PC-3 (cell line): ENCODE measurements at regions not wholly inside any gene's neighbourhood (a gene's known extent, or its start where the extent isn't known, plus 50 kb on each side); places are given as distances from the start of the nearest gene placed in this dataset.

Experiments used
- ATAC-seq: fragments of 200-7000 bp; cut with Tn5 transposase; 2 replicates; pipeline ENCODE4 v1.9.1; 2020; ENCODE audit warnings: mild to moderate bottlenecking, moderate library complexity
- BruUV-seq: library from RNA; stranded (reverse); fragments of 400-500 nt; replicated peaks from 2 replicates; lab custom pipeline; 2021; lab: Mats Ljungman, UMichigan
- CTCF ChIA-PET: fragments of 300-600 bp; sonication (Branson Sonifier 250); formaldehyde crosslinking; loops from one replicate; lab custom pipeline; 2022; ENCODE audit warnings: antibody characterized with exemption; lab: Charles Lee
- POLR2A ChIA-PET: fragments of 300-600 bp; sonication (Branson Sonifier 250); formaldehyde crosslinking; loops from one replicate; lab custom pipeline; 2022; ENCODE audit warnings: antibody characterized with exemption; ENCODE audit not compliant: unreplicated experiment; lab: Charles Lee
- DNase-seq: peaks from one replicate; pipeline ENCODE4 v3.0.0-alpha.2; 2015
- H2AFZ ChIP-seq: fragments of 300-600 bp; sonication (generic); 2 replicates; pipeline ENCODE4 v1.6.0; 2016; ENCODE audit warnings: antibody characterized with exemption, low read length
- H3F3A ChIP-seq: fragments of 300-600 bp; sonication (generic); one replicate; pipeline ENCODE4 v1.6.0; 2017; ENCODE audit warnings: antibody characterized with exemption, low read length, control low read depth, mild to moderate bottlenecking; ENCODE audit not compliant: unreplicated experiment
- H3K27ac ChIP-seq: fragments of 300-600 bp; sonication (generic); 2 replicates; pipeline ENCODE4 v1.5.1; 2016; ENCODE audit warnings: mild to moderate bottlenecking, low read length
- H3K27me3 ChIP-seq: fragments of 300-600 bp; sonication (generic); 2 replicates; pipeline ENCODE4 v1.6.1; 2016; ENCODE audit warnings: low read length, mixed read lengths
- H3K36me3 ChIP-seq: fragments of 300-600 bp; sonication (generic); 2 replicates; pipeline ENCODE4 v1.6.1; 2016; ENCODE audit warnings: low read depth, mixed run types, low read length, mixed read lengths
- H3K4me1 ChIP-seq: fragments of 300-600 bp; sonication (generic); 2 replicates; pipeline ENCODE4 v1.5.1; 2016; ENCODE audit warnings: low read length; ENCODE audit not compliant: insufficient read depth
- H3K4me2 ChIP-seq: fragments of 300-600 bp; sonication (generic); 2 replicates; pipeline ENCODE4 v1.6.0; 2016; ENCODE audit warnings: low read length
- H3K4me3 ChIP-seq: fragments of 300-600 bp; sonication (generic); 2 replicates; pipeline ENCODE4 v1.5.1; 2016; ENCODE audit warnings: mild to moderate bottlenecking, low read length, mixed read lengths
- H3K79me2 ChIP-seq: fragments of 300-600 bp; sonication (generic); 2 replicates; pipeline ENCODE4 v1.6.1; 2017; ENCODE audit warnings: low read length, mixed read lengths
- H3K9ac ChIP-seq: fragments of 300-600 bp; sonication (generic); 2 replicates; pipeline ENCODE4 v1.6.0; 2016; ENCODE audit warnings: mild to moderate bottlenecking, low read length
- H3K9me2 ChIP-seq: fragments of 300-600 bp; sonication (generic); replicated peaks from 2 replicates; pipeline ENCODE4 v1.6.1; 2016; ENCODE audit warnings: mixed run types, low read length, mixed read lengths
- H3K9me3 ChIP-seq: fragments of 300-600 bp; sonication (generic); 2 replicates; pipeline ENCODE4 v1.6.1; 2016; ENCODE audit warnings: low read length, mixed read lengths
- H4K20me1 ChIP-seq: fragments of 300-600 bp; sonication (generic); 2 replicates; pipeline ENCODE4 v1.6.1; 2016; ENCODE audit warnings: low read length, mixed read lengths
- CTCF ChIP-seq: fragments of 300-600 bp; sonication (generic); conservative IDR thresholded peaks from 2 replicates; pipeline ENCODE4 v1.5.1; 2017; ENCODE audit warnings: antibody characterized with exemption, low read depth, mild to moderate bottlenecking, low read length
- EZH2 ChIP-seq: fragments of 300-600 bp; sonication (generic); IDR thresholded peaks from one replicate; pipeline ENCODE4 v1.6.1; 2017; ENCODE audit warnings: antibody characterized with exemption, mild to moderate bottlenecking, low read length; ENCODE audit not compliant: unreplicated experiment
- EZH2phosphoT487 ChIP-seq: fragments of 300-600 bp; sonication (generic); IDR thresholded peaks from 2 replicates; pipeline ENCODE4 v1.6.1; 2018; ENCODE audit warnings: mild to moderate bottlenecking, antibody characterized with exemption, low read length, borderline replicate concordance
- intact Hi-C: fragments of 100-400 bp; cut with micrococcal nuclease; formaldehyde crosslinking; loops from 2 replicates; pipeline ENCODE4 v1.9.0; 2023

GRCh38 chr19:34034318-34034846 lies 137.9 kb upstream of the LSM14A start:
- ATAC-seq (peak; percentile 88), DNase-seq (peak; percentile 15)
- intact Hi-C loops, result no loop called here
- H3K79me2 ChIP-seq, result no peaks in the 10 kb centered on the region
- H3K9ac ChIP-seq, result no peak overlapping the region
- H3K4me2 ChIP-seq, result no peak overlapping the region
- no peak overlapping the region for H2AFZ ChIP-seq
- H3K9me2 ChIP-seq, result no peaks in the 10 kb centered on the region
- no peaks in the 10 kb centered on the region for H3K4me1 ChIP-seq
- BruUV-seq, result no TSS peak
- no peak for TF ChIP-seq EZH2
- TF ChIP-seq EZH2phosphoT487, result no peak
- TF ChIP-seq CTCF, result no peak
- no peak overlapping the region for H3K27ac ChIP-seq
- ChIA-PET POLR2A (no interaction called here), CTCF (no interaction called here)
- no peaks in the 10 kb centered on the region for H4K20me1 ChIP-seq
- no peaks in the 10 kb centered on the region for H3K36me3 ChIP-seq
- H3F3A ChIP-seq, result no peaks in the 10 kb centered on the region
- no peaks in the 10 kb centered on the region for H3K27me3 ChIP-seq
- no peaks in the 10 kb centered on the region for H3K9me3 ChIP-seq
- H3K4me3 ChIP-seq, result no peak overlapping the region

- CTCF ChIA-PET, result interaction anchor here (0.5 to 1.3 kb wide), 3 partner anchors 47 to 65 kb away, joined by 3 to 15 read pairs (median 3); no protein-coding TSS in a partner anchor
- no TSS peak for BruUV-seq
- Histone ChIP-seq H3K9ac (no peak overlapping the region), H2AFZ (0 out of 2 replicates have a peak overlapping the region, but pooled peaks have one; percentile 28), H3F3A (no peaks in the 10 kb centered on the region), H3K9me2 (no peaks in the 10 kb centered on the region), H3K36me3 (no peaks in the 10 kb centered on the region), H3K4me2 (no peak overlapping the region), H4K20me1 (no peaks in the 10 kb centered on the region), H3K79me2 (no peaks in the 10 kb centered on the region), H3K27me3 (no peaks in the 10 kb centered on the region), H3K4me3 (no peak overlapping the region), H3K9me3 (no peaks in the 10 kb centered on the region), H3K4me1 (no peaks in the 10 kb centered on the region), H3K27ac (no peak overlapping the region)
- TF ChIP-seq CTCF, result peak; percentile 88
- no peak for TF ChIP-seq EZH2
- no peak for TF ChIP-seq EZH2phosphoT487
- intact Hi-C loops, result loop anchor here (1.0 kb wide), 1 partner anchor 54 kb away; no protein-coding TSS in a partner anchor
- POLR2A ChIA-PET, result no interaction called here
- DNase-seq, result peak; percentile 68
- peak; percentile 56 for ATAC-seq
Measured at GRCh38 chr19:34041925-34042521, 130.3 kb upstream of the LSM14A start.

GRCh38 chr19:34044021-34044420 lies 128.3 kb upstream of the LSM14A start:
- no peaks in the 10 kb centered on the region for H3K4me1 ChIP-seq
- ATAC-seq (no peak), DNase-seq (no peak)
- no peak for TF ChIP-seq EZH2phosphoT487
- TF ChIP-seq CTCF, result no peak
- TF ChIP-seq EZH2, result no peak
- no peaks in the 10 kb centered on the region for H3K27me3 ChIP-seq
- BruUV-seq, result no TSS peak
- H3F3A ChIP-seq, result no peaks in the 10 kb centered on the region
- H3K27ac ChIP-seq, result no peak overlapping the region
- H3K9ac ChIP-seq, result no peak overlapping the region
- H3K4me3 ChIP-seq, result no peak overlapping the region
- no peaks in the 10 kb centered on the region for H3K9me3 ChIP-seq
- ChIA-PET CTCF (no interaction called here), POLR2A (no interaction called here)
- no peak overlapping the region for H3K4me2 ChIP-seq
- intact Hi-C loops, result no loop called here
- no peak overlapping the region for H2AFZ ChIP-seq
- H4K20me1 ChIP-seq, result no peaks in the 10 kb centered on the region
- no peaks in the 10 kb centered on the region for H3K36me3 ChIP-seq
- no peaks in the 10 kb centered on the region for H3K79me2 ChIP-seq
- no peaks in the 10 kb centered on the region for H3K9me2 ChIP-seq
